H9 (cell line): ENCODE measurements at regions not wholly inside any gene's neighbourhood (a gene's known extent, or its start where the extent isn't known, plus 50 kb on each side); places are given as distances from the start of the nearest gene placed in this dataset.

Experiments
- DNase-seq: peaks from one replicate; pipeline ENCODE4 v3.0.0-alpha.2; 2017
- H2AFZ ChIP-seq: one replicate; pipeline ENCODE4 v1.6.1; 2013; ENCODE audit warnings: mild to moderate bottlenecking, low read length, control low read depth, moderate library complexity
- H2AK5ac ChIP-seq: 2 replicates; pipeline ENCODE4 v1.6.1; 2013; ENCODE audit warnings: low read length, control low read depth, mixed read lengths; ENCODE audit not compliant: insufficient read length
- H2BK120ac ChIP-seq: one replicate; pipeline ENCODE4 v1.6.1; 2013; ENCODE audit warnings: low read depth, mild to moderate bottlenecking, low read length, control low read depth, inconsistent platforms; ENCODE audit not compliant: poor library complexity, severe bottlenecking
- H2BK12ac ChIP-seq: 2 replicates; pipeline ENCODE4 v1.6.1; 2013; ENCODE audit warnings: low read length, control low read depth, mixed read lengths, low read depth; ENCODE audit not compliant: insufficient read length
- H2BK15ac ChIP-seq: 2 replicates; pipeline ENCODE4 v1.6.1; 2013; ENCODE audit warnings: low read depth, low read length, control low read depth
- H2BK20ac ChIP-seq: one replicate; pipeline ENCODE4 v1.6.1; 2013; ENCODE audit warnings: low read depth, mild to moderate bottlenecking, low read length, control low read depth, inconsistent platforms; ENCODE audit not compliant: poor library complexity, severe bottlenecking
- H2BK5ac ChIP-seq: 2 replicates; pipeline ENCODE4 v1.6.1; 2013; ENCODE audit warnings: low read length, control low read depth, mixed read lengths; ENCODE audit not compliant: insufficient read length
- H3K14ac ChIP-seq: 2 replicates; pipeline ENCODE4 v1.6.1; 2013; ENCODE audit warnings: low read length, control low read depth; ENCODE audit not compliant: insufficient read depth
- H3K18ac ChIP-seq: 2 replicates; pipeline ENCODE4 v1.6.1; 2013; ENCODE audit warnings: low read depth, mild to moderate bottlenecking, mixed read lengths, low read length, control low read depth; ENCODE audit not compliant: insufficient read length
- H3K23ac ChIP-seq: 2 replicates; pipeline ENCODE4 v1.6.1; 2013; ENCODE audit warnings: low read length, control low read depth, mixed read lengths, low read depth; ENCODE audit not compliant: insufficient read length
- H3K23me2 ChIP-seq: 2 replicates; pipeline ENCODE4 v1.6.1; 2013; ENCODE audit warnings: low read depth, mild to moderate bottlenecking, mixed read lengths, low read length, control low read depth; ENCODE audit not compliant: insufficient read length, poor library complexity, severe bottlenecking
- H3K27ac ChIP-seq: 2 replicates; pipeline ENCODE4 v1.5.1; 2013; ENCODE audit warnings: low read length, control low read depth, mixed read lengths, low read depth; ENCODE audit not compliant: insufficient read length
- H3K27me3 ChIP-seq: 2 replicates; pipeline ENCODE4 v1.6.1; 2013; ENCODE audit warnings: low read length, control low read depth, inconsistent platforms; ENCODE audit not compliant: insufficient read depth
- H3K4ac ChIP-seq: 2 replicates; pipeline ENCODE4 v1.6.1; 2013; ENCODE audit warnings: low read depth, mild to moderate bottlenecking, control low read depth, inconsistent platforms, low read length, moderate library complexity
- H3K4me1 ChIP-seq: 2 replicates; pipeline ENCODE4 v1.6.1; 2013; ENCODE audit warnings: low read length, control low read depth, inconsistent platforms; ENCODE audit not compliant: insufficient read depth
- H3K4me2 ChIP-seq: 2 replicates; pipeline ENCODE4 v1.6.1; 2013; ENCODE audit warnings: low read length, control low read depth, mixed read lengths; ENCODE audit not compliant: insufficient read length, insufficient read depth
- H3K56ac ChIP-seq: 2 replicates; pipeline ENCODE4 v1.6.1; 2013; ENCODE audit warnings: low read depth, mild to moderate bottlenecking, mixed read lengths, low read length, control low read depth; ENCODE audit not compliant: insufficient read length
- H3K79me1 ChIP-seq: 2 replicates; pipeline ENCODE4 v1.6.1; 2013; ENCODE audit warnings: low read depth, mild to moderate bottlenecking, moderate library complexity, low read length, control low read depth, inconsistent platforms; ENCODE audit not compliant: insufficient read depth, poor library complexity, severe bottlenecking
- H3K79me2 ChIP-seq: 2 replicates; pipeline ENCODE4 v1.6.1; 2013; ENCODE audit warnings: low read length, control low read depth, inconsistent platforms; ENCODE audit not compliant: insufficient read depth
- H3K9ac ChIP-seq: 2 replicates; pipeline ENCODE4 v1.6.1; 2013; ENCODE audit warnings: low read length, control low read depth, mixed read lengths; ENCODE audit not compliant: insufficient read length; ENCODE audit errors: extremely low read depth
- H3K9me3 ChIP-seq: one replicate; pipeline ENCODE4 v1.6.1; 2013; ENCODE audit warnings: low read depth, low read length, inconsistent platforms; ENCODE audit not compliant: control insufficient read depth
- H3T11ph ChIP-seq: one replicate; pipeline ENCODE4 v1.6.1; 2013; ENCODE audit warnings: mild to moderate bottlenecking, low read length, control low read depth, inconsistent platforms
- H4K20me1 ChIP-seq: one replicate; pipeline ENCODE4 v1.6.1; 2013; ENCODE audit not compliant: control insufficient read depth, insufficient read length, insufficient read depth
- H4K5ac ChIP-seq: 2 replicates; pipeline ENCODE4 v1.6.1; 2013; ENCODE audit warnings: low read depth, mild to moderate bottlenecking, mixed read lengths, low read length, control low read depth; ENCODE audit not compliant: insufficient read length
- H4K8ac ChIP-seq: replicated peaks from 2 replicates; pipeline ENCODE4 v1.6.1; 2013; ENCODE audit warnings: low read length, control low read depth, mixed read lengths, low read depth; ENCODE audit not compliant: insufficient read length
- H4K91ac ChIP-seq: 2 replicates; pipeline ENCODE4 v1.6.1; 2013; ENCODE audit warnings: low read depth, mild to moderate bottlenecking, moderate library complexity, mixed read lengths, low read length, control low read depth; ENCODE audit not compliant: insufficient read length
- H3K27ac Mint-ChIP-seq, 3 experiments: 2 replicates in 2 of 3; 3 replicates in 1 of 3; pipeline ENCODE4 v1.8.0; 2020 to 2021; ENCODE audit warnings: mixed read lengths in 3 of 3, mild to moderate bottlenecking in 1 of 3, moderate library complexity in 1 of 3
- H3K27me3 Mint-ChIP-seq: 2 replicates; pipeline ENCODE4 v1.8.0; 2021; ENCODE audit warnings: low read depth, mild to moderate bottlenecking, moderate library complexity, mixed read lengths
- H3K36me3 Mint-ChIP-seq, 3 experiments: 2 replicates in 2 of 3; 3 replicates in 1 of 3; pipeline ENCODE4 v1.8.0; 2020 to 2021; ENCODE audit warnings: low read depth in 3 of 3, mixed read lengths in 3 of 3; ENCODE audit not compliant: insufficient read depth in 1 of 3
- H3K4me1 Mint-ChIP-seq, 2 experiments: 2 replicates each; pipeline ENCODE4 v1.8.0; 2020; ENCODE audit warnings: mixed read lengths in 2 of 2
- H3K4me3 Mint-ChIP-seq, 2 experiments: 2 replicates in 1 of 2; 3 replicates in 1 of 2; pipeline ENCODE4 v1.8.0; 2020 to 2021; ENCODE audit warnings: mild to moderate bottlenecking in 2 of 2, mixed read lengths in 2 of 2, moderate library complexity in 1 of 2
- H3K9me3 Mint-ChIP-seq, 2 experiments: 2 replicates in 1 of 2; 3 replicates in 1 of 2; pipeline ENCODE4 v1.8.0; 2020; ENCODE audit warnings: mild to moderate bottlenecking in 2 of 2, mixed read lengths in 2 of 2, moderate library complexity in 1 of 2
- WGBS: extraction: QIAGEN DNeasy Blood & Tissue Kit; methylation state at CpG from one replicate; pipeline ENCODE4 v1.1.7; 2013; ENCODE audit warnings: missing lambda C conversion rate, low lambda C conversion rate, mixed read lengths; ENCODE audit not compliant: insufficient read length; ENCODE audit errors: extremely low coverage; 5-methylcytosine and 5-hydroxymethylcytosine counted together
- TF ChIP-seq, protein P1 (sequence below): fragments of 200-600 bp; sonication (generic); conservative IDR thresholded peaks from 3 replicates; pipeline ENCODE4 v1.8.0; 2021; ENCODE audit warnings: antibody characterized with exemption, mild to moderate bottlenecking

DNA sequence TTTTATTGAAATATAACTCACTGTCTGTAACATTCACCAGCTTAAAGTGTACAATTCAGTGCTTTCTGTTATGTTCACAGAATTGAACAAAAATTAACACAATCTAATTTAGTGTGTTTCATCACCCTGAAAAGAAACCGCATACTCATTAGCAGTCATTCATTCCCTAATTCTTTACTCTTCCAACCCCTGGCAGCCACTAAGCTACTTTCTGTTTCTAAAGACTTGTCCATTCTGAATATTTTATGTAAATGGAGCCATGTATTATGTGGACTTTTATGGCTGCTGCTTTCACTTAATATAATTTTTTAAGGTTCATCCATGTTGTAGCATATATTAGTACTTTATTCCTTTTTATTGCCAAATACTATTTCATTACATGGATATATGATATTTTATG lies 94.7 kb upstream of the ATP8A1 start:
- H2BK5ac ChIP-seq: no peak overlapping the region
- no peak overlapping the region for H3K4ac ChIP-seq
- H2BK15ac ChIP-seq: no peak overlapping the region
- no peaks in the 10 kb centered on the region for H3K23me2 ChIP-seq
- no peaks in the 10 kb centered on the region for H3K79me2 ChIP-seq
- H3K36me3 Mint-ChIP-seq: no peaks in the 10 kb centered on the region
- H3K4me3 Mint-ChIP-seq: no peak overlapping the region
- no peak overlapping the region for H2BK12ac ChIP-seq
- no peaks in the 10 kb centered on the region for H3K27me3 Mint-ChIP-seq
- no peak overlapping the region for H3K23ac ChIP-seq
- no peak for DNase-seq
- no peak overlapping the region for H2BK20ac ChIP-seq
- no peak overlapping the region for H3K4me2 ChIP-seq
- H3K9ac ChIP-seq: no peak overlapping the region
- no peak overlapping the region for H3K14ac ChIP-seq
- H3K79me1 ChIP-seq: no peaks in the 10 kb centered on the region
- H2BK120ac ChIP-seq: no peak overlapping the region
- 0 out of 2 replicates have a peak, but pooled peaks cover 3% of the 10 kb centered on the region for H3K4me1 ChIP-seq
- no peaks in the 10 kb centered on the region for H4K20me1 ChIP-seq
- no peak overlapping the region for H4K91ac ChIP-seq
- no peak overlapping the region for H3T11ph ChIP-seq
- H4K8ac ChIP-seq: no peak overlapping the region
- no peak overlapping the region for H4K5ac ChIP-seq
- peaks cover 3 to 6% of the 10 kb centered on the region in 2 experiments for H3K4me1 Mint-ChIP-seq
- no CpG with 5 or more reads among the region's 1 CpG for WGBS
- no peak overlapping the region for H3K27ac Mint-ChIP-seq
- no peaks in the 10 kb centered on the region for H3K9me3 ChIP-seq
- H2AK5ac ChIP-seq: no peak overlapping the region
- H3K9me3 Mint-ChIP-seq: 0 out of 5 replicates have a peak, but pooled peaks cover 0 to 3% of the 10 kb centered on the region in 2 experiments
- no peak overlapping the region for H3K27ac ChIP-seq
- no peak overlapping the region for H3K18ac ChIP-seq
- no peak overlapping the region for H3K56ac ChIP-seq
- H2AFZ ChIP-seq: no peak overlapping the region
- no peaks in the 10 kb centered on the region for H3K27me3 ChIP-seq
- TF ChIP-seq, protein P1, sequence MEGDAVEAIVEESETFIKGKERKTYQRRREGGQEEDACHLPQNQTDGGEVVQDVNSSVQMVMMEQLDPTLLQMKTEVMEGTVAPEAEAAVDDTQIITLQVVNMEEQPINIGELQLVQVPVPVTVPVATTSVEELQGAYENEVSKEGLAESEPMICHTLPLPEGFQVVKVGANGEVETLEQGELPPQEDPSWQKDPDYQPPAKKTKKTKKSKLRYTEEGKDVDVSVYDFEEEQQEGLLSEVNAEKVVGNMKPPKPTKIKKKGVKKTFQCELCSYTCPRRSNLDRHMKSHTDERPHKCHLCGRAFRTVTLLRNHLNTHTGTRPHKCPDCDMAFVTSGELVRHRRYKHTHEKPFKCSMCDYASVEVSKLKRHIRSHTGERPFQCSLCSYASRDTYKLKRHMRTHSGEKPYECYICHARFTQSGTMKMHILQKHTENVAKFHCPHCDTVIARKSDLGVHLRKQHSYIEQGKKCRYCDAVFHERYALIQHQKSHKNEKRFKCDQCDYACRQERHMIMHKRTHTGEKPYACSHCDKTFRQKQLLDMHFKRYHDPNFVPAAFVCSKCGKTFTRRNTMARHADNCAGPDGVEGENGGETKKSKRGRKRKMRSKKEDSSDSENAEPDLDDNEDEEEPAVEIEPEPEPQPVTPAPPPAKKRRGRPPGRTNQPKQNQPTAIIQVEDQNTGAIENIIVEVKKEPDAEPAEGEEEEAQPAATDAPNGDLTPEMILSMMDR: no peak
